ENCODE measurements at regions not wholly inside any gene's neighbourhood (a gene's known extent, or its start where the extent isn't known, plus 50 kb on each side); places are given as distances from the start of the nearest gene placed in this dataset.

- ChIA-PET POLR2A (no interaction called here), CTCF (no interaction called here)
- ATAC-seq: no peak
- DNase-seq: no peak
- no peaks in the 10 kb centered on the region for H3K4me1 Mint-ChIP-seq (ENCODE audit: low read depth)
- H3K36me3 Mint-ChIP-seq (ENCODE audit: low read depth): no peaks in the 10 kb centered on the region
- H3K27me3 Mint-ChIP-seq (ENCODE audit: low read depth): no peaks in the 10 kb centered on the region
- H3K4me3 Mint-ChIP-seq: no peak overlapping the region
- no peaks in the 10 kb centered on the region for H3K9me3 Mint-ChIP-seq (ENCODE audit: insufficient read depth)
- H3K27ac Mint-ChIP-seq: no peak overlapping the region
Measured at GRCh38 chr18:39415471-39415870, 1849.9 kb upstream of the CELF4 start.

DNA sequence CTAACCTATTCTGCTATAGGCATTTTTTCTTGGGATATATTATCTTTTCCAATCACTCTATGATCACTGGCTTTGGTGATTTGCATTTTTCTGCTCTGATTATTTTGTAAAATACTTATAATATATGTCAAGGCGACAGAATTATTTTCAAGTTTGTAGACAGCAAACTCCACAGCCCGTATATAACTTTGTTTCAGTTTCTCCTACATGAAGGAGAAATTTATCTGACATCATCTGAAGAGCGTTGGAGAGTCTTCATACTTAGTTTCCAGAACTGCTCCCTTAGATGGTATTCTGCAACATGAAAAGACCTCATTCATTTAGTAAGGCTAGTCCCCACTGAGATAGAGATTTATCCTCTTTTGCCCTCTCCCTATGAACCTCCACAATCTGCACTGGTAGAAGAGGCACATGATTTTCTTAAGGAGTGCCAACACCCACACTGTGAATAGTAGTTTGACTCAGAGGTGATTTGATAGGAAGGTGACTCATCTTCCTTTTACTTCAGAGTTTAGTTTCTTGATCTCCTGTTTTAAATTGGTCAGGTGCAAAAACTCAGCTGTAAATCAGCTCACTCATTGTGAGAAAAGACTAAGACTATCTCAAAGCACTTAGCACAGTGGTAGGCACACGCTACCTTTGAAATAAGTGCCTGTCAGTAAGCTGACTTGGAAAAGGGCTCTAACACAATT, 1848.6 kb upstream of the CELF4 start:
- ATAC-seq: no peak
- POLR2A ChIA-PET: no interaction called here

DNA sequence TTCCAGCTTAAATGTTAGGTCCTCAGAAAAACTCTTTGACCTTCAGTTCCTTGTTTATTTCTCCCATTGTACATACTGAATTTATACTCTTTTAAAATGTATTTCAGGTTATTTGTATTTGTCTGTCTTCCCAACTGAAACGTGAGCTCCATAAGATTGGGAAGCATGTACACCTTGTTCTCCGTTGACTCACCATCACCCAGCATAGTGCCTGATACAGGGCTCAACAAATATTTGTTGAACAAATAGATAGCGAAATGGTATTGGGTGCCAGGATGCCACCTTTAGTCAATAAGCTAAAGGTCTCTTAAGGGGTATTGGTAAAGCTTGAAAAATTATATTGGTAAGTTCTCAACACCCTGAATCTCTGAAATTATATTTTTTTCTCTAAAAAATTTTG, 1841.3 kb upstream of the CELF4 start:
- H3K4me1 Mint-ChIP-seq (ENCODE audit: low read depth): no peaks in the 10 kb centered on the region
- ChIA-PET POLR2A (no interaction called here), CTCF (no interaction called here)
- no peaks in the 10 kb centered on the region for H3K27me3 Mint-ChIP-seq (ENCODE audit: low read depth)
- H3K27ac Mint-ChIP-seq: no peak overlapping the region
- H3K4me3 Mint-ChIP-seq: no peak overlapping the region
- no peaks in the 10 kb centered on the region for H3K36me3 Mint-ChIP-seq (ENCODE audit: low read depth)
- DNase-seq (no peak), ATAC-seq (no peak)
- H3K9me3 Mint-ChIP-seq (ENCODE audit: insufficient read depth): no peaks in the 10 kb centered on the region

More for the DNA sequence above, 1848.6 kb upstream of the CELF4 start:
- Mint-ChIP-seq H3K4me3 (no peak overlapping the region), H3K27me3 (ENCODE audit: low read depth) (no peaks in the 10 kb centered on the region), H3K36me3 (ENCODE audit: low read depth) (no peaks in the 10 kb centered on the region), H3K27ac (no peak overlapping the region), H3K9me3 (ENCODE audit: insufficient read depth) (no peaks in the 10 kb centered on the region), H3K4me1 (ENCODE audit: low read depth) (no peaks in the 10 kb centered on the region)
- DNase-seq: no peak
- CTCF ChIA-PET: no interaction called here

- H3K27ac Mint-ChIP-seq: no peak overlapping the region
- no peaks in the 10 kb centered on the region for H3K36me3 Mint-ChIP-seq (ENCODE audit: low read depth)
- DNase-seq (no peak), ATAC-seq (no peak)
- ChIA-PET CTCF (no interaction called here), POLR2A (interaction anchor here (0.6 kb wide), 1 partner anchor 396 kb away, joined by 3 read pairs; no protein-coding TSS in a partner anchor)
- no peak overlapping the region for H3K4me3 Mint-ChIP-seq
- peaks cover 4% of the 10 kb centered on the region for H3K9me3 Mint-ChIP-seq (ENCODE audit: insufficient read depth)
- no peaks in the 10 kb centered on the region for H3K27me3 Mint-ChIP-seq (ENCODE audit: low read depth)
- no peaks in the 10 kb centered on the region for H3K4me1 Mint-ChIP-seq (ENCODE audit: low read depth)
Measured at GRCh38 chr18:39403121-39403520, 1837.5 kb upstream of the CELF4 start.

DNA sequence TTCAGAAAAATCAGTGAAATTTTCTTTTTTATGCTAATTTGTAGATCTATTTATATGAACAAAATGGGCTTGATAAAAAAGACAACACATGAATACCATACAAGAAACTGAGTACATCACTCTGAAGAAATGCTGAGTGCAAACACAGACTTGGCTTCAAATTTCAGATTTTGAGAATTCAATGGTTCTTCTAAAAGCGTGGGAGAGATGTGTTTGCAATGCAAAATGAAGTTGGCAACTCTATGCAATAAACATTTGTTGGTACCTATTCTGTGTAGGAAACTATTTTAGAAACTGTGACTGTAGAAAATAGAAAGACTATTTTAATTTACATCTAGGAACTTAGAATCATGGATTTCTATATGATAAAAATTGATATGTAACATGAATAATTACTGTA, 1834.1 kb upstream of the CELF4 start:
- H3K4me1 Mint-ChIP-seq (ENCODE audit: low read depth): no peaks in the 10 kb centered on the region
- H3K4me3 Mint-ChIP-seq: no peak overlapping the region
- no peaks in the 10 kb centered on the region for H3K27me3 Mint-ChIP-seq (ENCODE audit: low read depth)
- POLR2A ChIA-PET: no interaction called here
- H3K9me3 Mint-ChIP-seq (ENCODE audit: insufficient read depth): peaks cover 4% of the 10 kb centered on the region
- DNase-seq (no peak), ATAC-seq (no peak)
- no peaks in the 10 kb centered on the region for H3K36me3 Mint-ChIP-seq (ENCODE audit: low read depth)
- CTCF ChIA-PET: no interaction called here
- H3K27ac Mint-ChIP-seq: no peak overlapping the region

GRCh38 chr18:39396168-39396567, 1830.6 kb upstream of the CELF4 start:
- DNase-seq (no peak), ATAC-seq (no peak)
- no peak overlapping the region for H3K27ac Mint-ChIP-seq
- no peak overlapping the region for H3K4me3 Mint-ChIP-seq
- no peaks in the 10 kb centered on the region for H3K4me1 Mint-ChIP-seq (ENCODE audit: low read depth)
- ChIA-PET POLR2A (no interaction called here), CTCF (no interaction called here)
- H3K36me3 Mint-ChIP-seq (ENCODE audit: low read depth): no peaks in the 10 kb centered on the region
- no peaks in the 10 kb centered on the region for H3K27me3 Mint-ChIP-seq (ENCODE audit: low read depth)
- peaks cover 4% of the 10 kb centered on the region for H3K9me3 Mint-ChIP-seq (ENCODE audit: insufficient read depth)

DNA sequence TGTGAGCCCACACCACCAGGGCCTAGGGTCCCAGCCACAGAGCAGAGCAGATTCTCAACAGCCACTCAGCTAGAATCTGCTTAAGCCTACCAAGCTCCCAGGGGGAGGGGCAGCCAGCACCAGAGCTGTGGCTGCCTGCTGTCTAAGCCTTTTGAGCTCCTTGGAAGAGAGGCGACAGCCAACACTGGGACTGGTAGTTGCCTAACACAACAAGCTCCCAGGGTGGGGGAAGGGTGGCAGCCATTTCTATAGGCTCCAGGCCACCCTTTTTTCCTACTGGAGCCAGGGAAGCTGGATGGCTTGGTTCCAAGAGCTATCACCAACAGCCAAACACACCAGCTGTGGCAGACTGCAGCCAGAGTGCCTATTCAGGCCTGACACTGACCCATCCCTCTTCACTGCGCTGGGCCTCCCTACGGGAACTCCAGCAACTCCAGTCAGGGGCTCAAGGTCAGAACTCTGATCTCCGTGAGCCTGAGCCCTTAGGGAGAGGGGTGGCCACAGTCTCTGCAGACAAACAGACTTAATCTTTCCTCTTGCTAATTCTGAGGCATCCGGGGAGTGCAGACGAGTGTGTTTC, 1824.3 kb upstream of the CELF4 start:
- H3K36me3 Mint-ChIP-seq (ENCODE audit: low read depth): no peaks in the 10 kb centered on the region
- ChIA-PET CTCF (no interaction called here), POLR2A (no interaction called here)
- no peaks in the 10 kb centered on the region for H3K4me1 Mint-ChIP-seq (ENCODE audit: low read depth)
- no peak overlapping the region for H3K4me3 Mint-ChIP-seq
- DNase-seq (no peak), ATAC-seq (no peak)
- H3K27me3 Mint-ChIP-seq (ENCODE audit: low read depth): no peaks in the 10 kb centered on the region
- no peaks in the 10 kb centered on the region for H3K9me3 Mint-ChIP-seq (ENCODE audit: insufficient read depth)
- no peak overlapping the region for H3K27ac Mint-ChIP-seq

DNA sequence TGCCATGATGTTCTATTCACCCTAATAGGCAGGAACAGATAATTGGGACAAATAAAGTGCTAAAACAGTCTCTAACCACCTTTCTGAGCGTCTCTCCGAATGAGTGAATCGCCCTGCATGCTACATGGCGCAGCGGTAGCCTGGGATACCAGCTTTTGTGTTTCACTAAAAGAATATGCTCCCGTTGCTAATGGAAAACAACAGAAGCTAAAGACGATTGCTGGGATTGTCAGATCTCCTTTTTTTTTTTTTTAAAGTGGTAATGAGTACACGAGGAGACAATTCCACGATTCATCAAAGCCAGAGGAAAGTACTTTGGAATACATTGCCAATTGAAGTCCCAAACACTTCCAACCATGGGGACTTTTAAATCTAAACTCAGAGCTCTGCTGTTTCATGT, 1815.3 kb upstream of the CELF4 start:
- H3K4me3 Mint-ChIP-seq: no peak overlapping the region
- no peaks in the 10 kb centered on the region for H3K36me3 Mint-ChIP-seq (ENCODE audit: low read depth)
- H3K27me3 Mint-ChIP-seq (ENCODE audit: low read depth): no peaks in the 10 kb centered on the region
- ATAC-seq: no peak
- no peak overlapping the region for H3K27ac Mint-ChIP-seq
- H3K9me3 Mint-ChIP-seq (ENCODE audit: insufficient read depth): peaks cover 12% of the 10 kb centered on the region
- ChIA-PET POLR2A (no interaction called here), CTCF (no interaction called here)
- DNase-seq: no peak
- no peaks in the 10 kb centered on the region for H3K4me1 Mint-ChIP-seq (ENCODE audit: low read depth)

- ATAC-seq (no peak), DNase-seq (no peak)
- ChIA-PET POLR2A (no interaction called here), CTCF (no interaction called here)
- H3K36me3 Mint-ChIP-seq (ENCODE audit: low read depth): no peaks in the 10 kb centered on the region
- H3K9me3 Mint-ChIP-seq (ENCODE audit: insufficient read depth): peaks cover 12% of the 10 kb centered on the region
- no peaks in the 10 kb centered on the region for H3K4me1 Mint-ChIP-seq (ENCODE audit: low read depth)
- no peak overlapping the region for H3K4me3 Mint-ChIP-seq
- H3K27me3 Mint-ChIP-seq (ENCODE audit: low read depth): no peaks in the 10 kb centered on the region
- no peak overlapping the region for H3K27ac Mint-ChIP-seq
Measured at GRCh38 chr18:39380186-39380725, 1814.7 kb upstream of the CELF4 start.

GRCh38 chr18:39375066-39375465, 1809.5 kb upstream of the CELF4 start:
- no peaks in the 10 kb centered on the region for H3K27me3 Mint-ChIP-seq (ENCODE audit: low read depth)
- ChIA-PET CTCF (no interaction called here), POLR2A (no interaction called here)
- H3K27ac Mint-ChIP-seq: no peak overlapping the region
- no peaks in the 10 kb centered on the region for H3K9me3 Mint-ChIP-seq (ENCODE audit: insufficient read depth)
- ATAC-seq: no peak
- no peaks in the 10 kb centered on the region for H3K36me3 Mint-ChIP-seq (ENCODE audit: low read depth)
- H3K4me3 Mint-ChIP-seq: no peak overlapping the region
- H3K4me1 Mint-ChIP-seq (ENCODE audit: low read depth): no peaks in the 10 kb centered on the region
- no peak for DNase-seq

DNA sequence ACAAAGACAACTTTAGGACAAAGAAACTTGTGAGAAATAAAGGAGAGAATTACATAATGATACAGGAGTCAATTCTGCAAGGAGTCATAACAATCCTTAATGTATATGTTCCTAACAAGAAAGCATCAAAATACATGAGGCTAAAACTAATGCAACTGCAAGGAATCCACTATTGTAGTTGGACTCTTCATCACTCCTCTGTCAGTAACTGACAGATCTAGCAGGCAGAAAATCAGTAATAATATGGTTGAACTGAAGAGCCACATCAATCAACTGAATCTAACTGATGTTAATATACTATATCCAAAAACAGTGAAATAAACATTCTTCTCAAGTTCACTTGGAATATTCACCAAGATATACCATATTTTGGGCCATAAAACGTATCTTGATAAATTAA, 1806.4 kb upstream of the CELF4 start:
- DNase-seq: no peak
- H3K27me3 Mint-ChIP-seq (ENCODE audit: low read depth): no peaks in the 10 kb centered on the region
- ChIA-PET CTCF (no interaction called here), POLR2A (no interaction called here)
- H3K36me3 Mint-ChIP-seq (ENCODE audit: low read depth): no peaks in the 10 kb centered on the region
- H3K9me3 Mint-ChIP-seq (ENCODE audit: insufficient read depth): no peaks in the 10 kb centered on the region
- H3K27ac Mint-ChIP-seq: no peak overlapping the region
- ATAC-seq: no peak
- H3K4me1 Mint-ChIP-seq (ENCODE audit: low read depth): no peaks in the 10 kb centered on the region
- no peak overlapping the region for H3K4me3 Mint-ChIP-seq

- Mint-ChIP-seq H3K27ac (no peak overlapping the region), H3K27me3 (ENCODE audit: low read depth) (no peaks in the 10 kb centered on the region), H3K4me3 (no peak overlapping the region), H3K4me1 (ENCODE audit: low read depth) (no peaks in the 10 kb centered on the region), H3K9me3 (ENCODE audit: insufficient read depth) (no peaks in the 10 kb centered on the region), H3K36me3 (ENCODE audit: low read depth) (no peaks in the 10 kb centered on the region)
- POLR2A ChIA-PET: no interaction called here
- ATAC-seq (no peak), DNase-seq (no peak)
- CTCF ChIA-PET: no interaction called here
Measured at GRCh38 chr18:39366656-39367055, 1801.1 kb upstream of the CELF4 start.
